Stimulated activated CD8-positive, alpha-beta memory T cell treated with anti-CD3 and anti-CD28 coated beads, Interleukin-15, amount 100 ng/mL, for 4 hours (primary cell): ENCODE measurements at regions not wholly inside any gene's neighbourhood (a gene's known extent, or its start where the extent isn't known, plus 50 kb on each side); places are given as distances from the start of the nearest gene placed in this dataset.

ENCODE experiments used
- DNase-seq, 2 donors: peaks; one replicate each; pipeline ENCODE4 v3.0.0-alpha.2; 2020; ENCODE audit warnings: low read depth in 2 of 2

GRCh38 chr12:13680916-13681315, 300.5 kb downstream of the GRIN2B start:
- no peak for DNase-seq

GRCh38 chr12:13676880-13677279, 304.5 kb downstream of the GRIN2B start:
- no peak for DNase-seq

GRCh38 chr12:13670285-13670866, 311.0 kb downstream of the GRIN2B start:
- DNase-seq, result no peak

GRCh38 chr12:13668880-13669279, 312.5 kb downstream of the GRIN2B start:
- DNase-seq, result no peak

- DNase-seq, result no peak
These were observed 314.6 kb downstream of the GRIN2B start for GRCh38 chr12:13666806-13667205.

- no peak for DNase-seq
These were observed 320.2 kb downstream of the GRIN2B start for GRCh38 chr12:13661005-13661887.

- DNase-seq, result no peak
These were observed 326.9 kb downstream of the GRIN2B start for GRCh38 chr12:13654456-13654855.

- DNase-seq, result no peak
These were observed 329.3 kb downstream of the GRIN2B start for GRCh38 chr12:13652105-13652504.

- DNase-seq, result no peak
These were observed 345.7 kb downstream of the GRIN2B start for GRCh38 chr12:13635709-13636108.

GRCh38 chr12:13631873-13632272, 349.5 kb downstream of the GRIN2B start:
- DNase-seq, result no peak

GRCh38 chr12:13630354-13630753, 351.0 kb downstream of the GRIN2B start:
- no peak for DNase-seq

GRCh38 chr12:13628067-13628466, 353.3 kb downstream of the GRIN2B start:
- no peak for DNase-seq

GRCh38 chr12:13627536-13627935, 353.9 kb downstream of the GRIN2B start:
- DNase-seq, result no peak

GRCh38 chr12:13613297-13613696, 368.1 kb downstream of the GRIN2B start:
- DNase-seq, result no peak

- DNase-seq, result no peak
These were observed 371.3 kb downstream of the GRIN2B start for GRCh38 chr12:13609894-13610679.

GRCh38 chr12:13606290-13606689, 375.1 kb downstream of the GRIN2B start:
- DNase-seq, result no peak

GRCh38 chr12:13603953-13604352, 377.4 kb downstream of the GRIN2B start:
- no peak for DNase-seq

GRCh38 chr12:13602172-13602571, 379.2 kb downstream of the GRIN2B start:
- DNase-seq, result no peak

GRCh38 chr12:13599176-13599575, 382.2 kb downstream of the GRIN2B start:
- DNase-seq, result no peak

- no peak for DNase-seq
These were observed 383.6 kb downstream of the GRIN2B start for GRCh38 chr12:13597837-13598236.

- no peak for DNase-seq
These were observed 384.2 kb downstream of the GRIN2B start for GRCh38 chr12:13597166-13597565.

GRCh38 chr12:13596714-13597113, 384.7 kb downstream of the GRIN2B start:
- no peak for DNase-seq
